ENCODE measurements at regions not wholly inside any gene's neighbourhood (a gene's known extent, or its start where the extent isn't known, plus 50 kb on each side); places are given as distances from the start of the nearest gene placed in this dataset.
A peak's percentile ranks its signal among the peaks of the same experiment; 100 is the strongest.

DNA sequence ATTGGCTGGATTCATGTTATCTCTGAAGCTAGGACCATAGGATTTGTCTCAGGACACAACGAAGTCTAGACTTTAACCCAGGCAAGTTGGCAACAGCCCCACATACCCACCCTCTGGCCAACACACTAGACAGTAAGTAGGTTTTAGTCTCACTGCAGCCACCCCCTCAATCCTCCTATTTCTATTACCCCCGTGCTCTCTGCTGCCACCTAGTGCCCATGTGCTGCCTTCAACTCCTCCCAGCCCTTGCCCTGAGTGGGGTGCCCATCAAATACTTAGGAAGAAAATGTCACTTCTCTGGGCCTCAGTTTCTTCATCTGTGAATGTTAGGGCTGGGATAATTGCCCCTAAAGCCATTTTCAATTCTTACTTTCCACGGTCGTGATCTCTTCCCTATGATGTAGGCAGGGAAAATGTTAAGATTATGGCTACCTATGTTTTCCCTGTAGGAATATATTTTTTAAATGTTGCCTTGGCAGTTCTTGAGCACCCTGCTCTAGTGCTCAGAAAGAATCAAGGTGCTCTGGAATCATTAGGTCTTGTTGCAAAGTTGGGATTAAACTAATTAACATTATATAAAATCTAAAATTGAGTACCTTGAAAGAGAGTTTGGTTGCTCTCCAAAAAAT lies 213.0 kb downstream of the LMX1A start (continued):
- TF ChIP-seq, protein P1, sequence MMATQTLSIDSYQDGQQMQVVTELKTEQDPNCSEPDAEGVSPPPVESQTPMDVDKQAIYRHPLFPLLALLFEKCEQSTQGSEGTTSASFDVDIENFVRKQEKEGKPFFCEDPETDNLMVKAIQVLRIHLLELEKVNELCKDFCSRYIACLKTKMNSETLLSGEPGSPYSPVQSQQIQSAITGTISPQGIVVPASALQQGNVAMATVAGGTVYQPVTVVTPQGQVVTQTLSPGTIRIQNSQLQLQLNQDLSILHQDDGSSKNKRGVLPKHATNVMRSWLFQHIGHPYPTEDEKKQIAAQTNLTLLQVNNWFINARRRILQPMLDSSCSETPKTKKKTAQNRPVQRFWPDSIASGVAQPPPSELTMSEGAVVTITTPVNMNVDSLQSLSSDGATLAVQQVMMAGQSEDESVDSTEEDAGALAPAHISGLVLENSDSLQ (IDR thresholded peaks at IDR 0.05) = peak; percentile 41; the same call in 1 of the 2 replicates
- no peak for TF ChIP-seq KDM5B (IDR thresholded peaks at IDR 0.05; ENCODE audit: insufficient replicate concordance, low read depth, low read length)
- TF ChIP-seq, protein P2, sequence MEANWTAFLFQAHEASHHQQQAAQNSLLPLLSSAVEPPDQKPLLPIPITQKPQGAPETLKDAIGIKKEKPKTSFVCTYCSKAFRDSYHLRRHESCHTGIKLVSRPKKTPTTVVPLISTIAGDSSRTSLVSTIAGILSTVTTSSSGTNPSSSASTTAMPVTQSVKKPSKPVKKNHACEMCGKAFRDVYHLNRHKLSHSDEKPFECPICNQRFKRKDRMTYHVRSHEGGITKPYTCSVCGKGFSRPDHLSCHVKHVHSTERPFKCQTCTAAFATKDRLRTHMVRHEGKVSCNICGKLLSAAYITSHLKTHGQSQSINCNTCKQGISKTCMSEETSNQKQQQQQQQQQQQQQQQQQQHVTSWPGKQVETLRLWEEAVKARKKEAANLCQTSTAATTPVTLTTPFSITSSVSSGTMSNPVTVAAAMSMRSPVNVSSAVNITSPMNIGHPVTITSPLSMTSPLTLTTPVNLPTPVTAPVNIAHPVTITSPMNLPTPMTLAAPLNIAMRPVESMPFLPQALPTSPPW (CRISPR knock-in tag; IDR thresholded peaks at IDR 0.05) = no peak
- TF ChIP-seq, protein P3, sequence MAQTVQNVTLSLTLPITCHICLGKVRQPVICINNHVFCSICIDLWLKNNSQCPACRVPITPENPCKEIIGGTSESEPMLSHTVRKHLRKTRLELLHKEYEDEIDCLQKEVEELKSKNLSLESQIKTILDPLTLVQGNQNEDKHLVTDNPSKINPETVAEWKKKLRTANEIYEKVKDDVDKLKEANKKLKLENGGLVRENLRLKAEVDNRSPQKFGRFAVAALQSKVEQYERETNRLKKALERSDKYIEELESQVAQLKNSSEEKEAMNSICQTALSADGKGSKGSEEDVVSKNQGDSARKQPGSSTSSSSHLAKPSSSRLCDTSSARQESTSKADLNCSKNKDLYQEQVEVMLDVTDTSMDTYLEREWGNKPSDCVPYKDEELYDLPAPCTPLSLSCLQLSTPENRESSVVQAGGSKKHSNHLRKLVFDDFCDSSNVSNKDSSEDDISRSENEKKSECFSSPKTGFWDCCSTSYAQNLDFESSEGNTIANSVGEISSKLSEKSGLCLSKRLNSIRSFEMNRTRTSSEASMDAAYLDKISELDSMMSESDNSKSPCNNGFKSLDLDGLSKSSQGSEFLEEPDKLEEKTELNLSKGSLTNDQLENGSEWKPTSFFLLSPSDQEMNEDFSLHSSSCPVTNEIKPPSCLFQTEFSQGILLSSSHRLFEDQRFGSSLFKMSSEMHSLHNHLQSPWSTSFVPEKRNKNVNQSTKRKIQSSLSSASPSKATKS (CRISPR knock-in tag; IDR thresholded peaks at IDR 0.05) = no peak
- TF ChIP-seq ZNF134 (CRISPR knock-in tag; conservative IDR thresholded peaks at IDR 0.05) = no peak
- TF ChIP-seq PHB2 (IDR thresholded peaks at IDR 0.05; ENCODE audit: low read depth) = no peak
- no peak for TF ChIP-seq ZNF165 (CRISPR knock-in tag; IDR thresholded peaks at IDR 0.05; ENCODE audit: borderline replicate concordance)
- TF ChIP-seq, protein P4, sequence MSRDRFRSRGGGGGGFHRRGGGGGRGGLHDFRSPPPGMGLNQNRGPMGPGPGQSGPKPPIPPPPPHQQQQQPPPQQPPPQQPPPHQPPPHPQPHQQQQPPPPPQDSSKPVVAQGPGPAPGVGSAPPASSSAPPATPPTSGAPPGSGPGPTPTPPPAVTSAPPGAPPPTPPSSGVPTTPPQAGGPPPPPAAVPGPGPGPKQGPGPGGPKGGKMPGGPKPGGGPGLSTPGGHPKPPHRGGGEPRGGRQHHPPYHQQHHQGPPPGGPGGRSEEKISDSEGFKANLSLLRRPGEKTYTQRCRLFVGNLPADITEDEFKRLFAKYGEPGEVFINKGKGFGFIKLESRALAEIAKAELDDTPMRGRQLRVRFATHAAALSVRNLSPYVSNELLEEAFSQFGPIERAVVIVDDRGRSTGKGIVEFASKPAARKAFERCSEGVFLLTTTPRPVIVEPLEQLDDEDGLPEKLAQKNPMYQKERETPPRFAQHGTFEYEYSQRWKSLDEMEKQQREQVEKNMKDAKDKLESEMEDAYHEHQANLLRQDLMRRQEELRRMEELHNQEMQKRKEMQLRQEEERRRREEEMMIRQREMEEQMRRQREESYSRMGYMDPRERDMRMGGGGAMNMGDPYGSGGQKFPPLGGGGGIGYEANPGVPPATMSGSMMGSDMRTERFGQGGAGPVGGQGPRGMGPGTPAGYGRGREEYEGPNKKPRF (IDR thresholded peaks at IDR 0.05; ENCODE audit: low read depth, low read length) = no peak
- TF ChIP-seq ASH1L (IDR thresholded peaks at IDR 0.05; ENCODE audit: borderline replicate concordance, low read depth, partially characterized antibody) = no peak
- TF ChIP-seq, protein P5, sequence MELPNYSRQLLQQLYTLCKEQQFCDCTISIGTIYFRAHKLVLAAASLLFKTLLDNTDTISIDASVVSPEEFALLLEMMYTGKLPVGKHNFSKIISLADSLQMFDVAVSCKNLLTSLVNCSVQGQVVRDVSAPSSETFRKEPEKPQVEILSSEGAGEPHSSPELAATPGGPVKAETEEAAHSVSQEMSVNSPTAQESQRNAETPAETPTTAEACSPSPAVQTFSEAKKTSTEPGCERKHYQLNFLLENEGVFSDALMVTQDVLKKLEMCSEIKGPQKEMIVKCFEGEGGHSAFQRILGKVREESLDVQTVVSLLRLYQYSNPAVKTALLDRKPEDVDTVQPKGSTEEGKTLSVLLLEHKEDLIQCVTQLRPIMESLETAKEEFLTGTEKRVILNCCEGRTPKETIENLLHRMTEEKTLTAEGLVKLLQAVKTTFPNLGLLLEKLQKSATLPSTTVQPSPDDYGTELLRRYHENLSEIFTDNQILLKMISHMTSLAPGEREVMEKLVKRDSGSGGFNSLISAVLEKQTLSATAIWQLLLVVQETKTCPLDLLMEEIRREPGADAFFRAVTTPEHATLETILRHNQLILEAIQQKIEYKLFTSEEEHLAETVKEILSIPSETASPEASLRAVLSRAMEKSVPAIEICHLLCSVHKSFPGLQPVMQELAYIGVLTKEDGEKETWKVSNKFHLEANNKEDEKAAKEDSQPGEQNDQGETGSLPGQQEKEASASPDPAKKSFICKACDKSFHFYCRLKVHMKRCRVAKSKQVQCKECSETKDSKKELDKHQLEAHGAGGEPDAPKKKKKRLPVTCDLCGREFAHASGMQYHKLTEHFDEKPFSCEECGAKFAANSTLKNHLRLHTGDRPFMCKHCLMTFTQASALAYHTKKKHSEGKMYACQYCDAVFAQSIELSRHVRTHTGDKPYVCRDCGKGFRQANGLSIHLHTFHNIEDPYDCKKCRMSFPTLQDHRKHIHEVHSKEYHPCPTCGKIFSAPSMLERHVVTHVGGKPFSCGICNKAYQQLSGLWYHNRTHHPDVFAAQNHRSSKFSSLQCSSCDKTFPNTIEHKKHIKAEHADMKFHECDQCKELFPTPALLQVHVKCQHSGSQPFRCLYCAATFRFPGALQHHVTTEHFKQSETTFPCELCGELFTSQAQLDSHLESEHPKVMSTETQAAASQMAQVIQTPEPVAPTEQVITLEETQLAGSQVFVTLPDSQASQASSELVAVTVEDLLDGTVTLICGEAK (IDR thresholded peaks at IDR 0.05) = no peak
- TF ChIP-seq, protein P5 (CRISPR knock-in tag; IDR thresholded peaks at IDR 0.05) = no peak
